ENCODE measurements at regions not wholly inside any gene's neighbourhood (a gene's known extent, or its start where the extent isn't known, plus 50 kb on each side); places are given as distances from the start of the nearest gene placed in this dataset.

- Histone ChIP-seq H3K4me1 (ENCODE audit: insufficient read depth, low read length, severe bottlenecking) (no peaks in the 10 kb centered on the region), H3K4me2 (ENCODE audit: low read length) (no peak overlapping the region), H3K9me2 (ENCODE audit: low read depth, low read length) (no peaks in the 10 kb centered on the region), H3K79me2 (ENCODE audit: insufficient read depth, low read length) (no peaks in the 10 kb centered on the region), H3K9ac (ENCODE audit: low read length) (no peak overlapping the region), H4K20me1 (ENCODE audit: insufficient read depth, low read length) (no peaks in the 10 kb centered on the region), H3K27ac (ENCODE audit: low read depth, low read length, poor library complexity, severe bottlenecking) (no peak overlapping the region), H3K9me3 (ENCODE audit: low read length) (no peaks in the 10 kb centered on the region), H3K36me3 (ENCODE audit: insufficient read depth, low read length) (no peaks in the 10 kb centered on the region), H3K27me3 (ENCODE audit: insufficient read depth, low read length) (no peaks in the 10 kb centered on the region), H2AFZ (ENCODE audit: low read length) (no peak overlapping the region), H3K4me3 (ENCODE audit: low read depth, low read length, poor library complexity, severe bottlenecking) (no peak overlapping the region), H3F3A (ENCODE audit: insufficient read depth, low read length) (no peaks in the 10 kb centered on the region)
- TF ChIP-seq EZH2 (IDR thresholded peaks at IDR 0.05; ENCODE audit: borderline replicate concordance, low read length) (no peak), CTCF (IDR thresholded peaks at IDR 0.05; ENCODE audit: low read length) (no peak)
Observed at GRCh38 chr6:151721146-151721545, 86.3 kb upstream of the ESR1 start.

- Histone ChIP-seq H3K4me3 (ENCODE audit: low read depth, low read length, poor library complexity, severe bottlenecking) (no peak overlapping the region), H3K4me2 (ENCODE audit: low read length) (no peak overlapping the region), H3K27ac (ENCODE audit: low read depth, low read length, poor library complexity, severe bottlenecking) (no peak overlapping the region), H3K9ac (ENCODE audit: low read length) (no peak overlapping the region), H3K4me1 (ENCODE audit: insufficient read depth, low read length, severe bottlenecking) (no peaks in the 10 kb centered on the region), H2AFZ (ENCODE audit: low read length) (no peak overlapping the region), H3K9me3 (ENCODE audit: low read length) (no peaks in the 10 kb centered on the region), H3K79me2 (ENCODE audit: insufficient read depth, low read length) (no peaks in the 10 kb centered on the region), H3K27me3 (ENCODE audit: insufficient read depth, low read length) (no peaks in the 10 kb centered on the region), H3K9me2 (ENCODE audit: low read depth, low read length) (no peaks in the 10 kb centered on the region), H3K36me3 (ENCODE audit: insufficient read depth, low read length) (no peaks in the 10 kb centered on the region), H4K20me1 (ENCODE audit: insufficient read depth, low read length) (no peaks in the 10 kb centered on the region), H3F3A (ENCODE audit: insufficient read depth, low read length) (no peaks in the 10 kb centered on the region)
- no peak for TF ChIP-seq CTCF (IDR thresholded peaks at IDR 0.05; ENCODE audit: low read length)
- no peak for TF ChIP-seq EZH2 (IDR thresholded peaks at IDR 0.05; ENCODE audit: borderline replicate concordance, low read length)
Observed at GRCh38 chr6:151721671-151722070, 85.8 kb upstream of the ESR1 start.

GRCh38 chr6:151722342-151722741 lies 85.1 kb upstream of the ESR1 start:
- H3K27ac ChIP-seq (ENCODE audit: low read depth, low read length, poor library complexity, severe bottlenecking) = no peak overlapping the region
- TF ChIP-seq CTCF (IDR thresholded peaks at IDR 0.05; ENCODE audit: low read length) (no peak), EZH2 (IDR thresholded peaks at IDR 0.05; ENCODE audit: borderline replicate concordance, low read length) (no peak)
- H3K9me3 ChIP-seq (ENCODE audit: low read length) = no peaks in the 10 kb centered on the region
- no peaks in the 10 kb centered on the region for H4K20me1 ChIP-seq (ENCODE audit: insufficient read depth, low read length)
- H3K4me1 ChIP-seq (ENCODE audit: insufficient read depth, low read length, severe bottlenecking) = no peaks in the 10 kb centered on the region
- H3K79me2 ChIP-seq (ENCODE audit: insufficient read depth, low read length) = no peaks in the 10 kb centered on the region
- H3K27me3 ChIP-seq (ENCODE audit: insufficient read depth, low read length) = no peaks in the 10 kb centered on the region
- no peaks in the 10 kb centered on the region for H3K36me3 ChIP-seq (ENCODE audit: insufficient read depth, low read length)
- no peak overlapping the region for H3K4me3 ChIP-seq (ENCODE audit: low read depth, low read length, poor library complexity, severe bottlenecking)
- no peak overlapping the region for H3K4me2 ChIP-seq (ENCODE audit: low read length)
- no peak overlapping the region for H2AFZ ChIP-seq (ENCODE audit: low read length)
- H3K9me2 ChIP-seq (ENCODE audit: low read depth, low read length) = no peaks in the 10 kb centered on the region
- no peaks in the 10 kb centered on the region for H3F3A ChIP-seq (ENCODE audit: insufficient read depth, low read length)
- H3K9ac ChIP-seq (ENCODE audit: low read length) = no peak overlapping the region

Measured in OCI-LY1 (cell line).